Adipocyte (in vitro differentiated cells): ENCODE measurements at regions not wholly inside any gene's neighbourhood (a gene's known extent, or its start where the extent isn't known, plus 50 kb on each side); places are given as distances from the start of the nearest gene placed in this dataset.

ENCODE experiments used
- DNase-seq: peaks from one replicate; pipeline ENCODE4 v3.0.0-alpha.2; 2015; ENCODE audit warnings: low read depth
- H3K27me3 ChIP-seq: replicated peaks from 2 replicates; pipeline ENCODE4 v1.7.0; 2013; ENCODE audit warnings: mild to moderate bottlenecking, low read length, moderate library complexity; ENCODE audit not compliant: control insufficient read depth, insufficient read depth
- H3K36me3 ChIP-seq: 2 replicates; pipeline ENCODE4 v1.7.0; 2013; ENCODE audit warnings: low read length, mild to moderate bottlenecking, moderate library complexity; ENCODE audit not compliant: control insufficient read depth, insufficient read depth, severe bottlenecking
- H3K4me1 ChIP-seq: 2 replicates; pipeline ENCODE4 v1.7.0; 2013; ENCODE audit warnings: mild to moderate bottlenecking, low read length, moderate library complexity; ENCODE audit not compliant: control insufficient read depth, insufficient read depth
- H3K4me3 ChIP-seq: 2 replicates; pipeline ENCODE4 v1.7.0; 2013; ENCODE audit warnings: mild to moderate bottlenecking, low read length, moderate library complexity
- H3K9ac ChIP-seq: 2 replicates; pipeline ENCODE4 v1.7.0; 2013; ENCODE audit warnings: mild to moderate bottlenecking, low read length, moderate library complexity
- H3K9me3 ChIP-seq: 2 replicates; pipeline ENCODE4 v1.7.0; 2013; ENCODE audit warnings: mild to moderate bottlenecking, low read length, moderate library complexity; ENCODE audit not compliant: control insufficient read depth

GRCh38 chr22:47225080-47225930, 462.9 kb downstream of the TBC1D22A start:
- DNase-seq = no peak
- Histone ChIP-seq H3K27me3 (peaks cover 13% of the 10 kb centered on the region), H3K36me3 (no peaks in the 10 kb centered on the region), H3K9me3 (peaks cover 12% of the 10 kb centered on the region), H3K4me3 (no peak overlapping the region), H3K4me1 (no peaks in the 10 kb centered on the region), H3K9ac (no peak overlapping the region)
